NT2/D1 (cell line): ENCODE measurements at regions not wholly inside any gene's neighbourhood (a gene's known extent, or its start where the extent isn't known, plus 50 kb on each side); places are given as distances from the start of the nearest gene placed in this dataset.

Experiments used
- SUZ12 ChIP-seq: IDR thresholded peaks from 2 replicates; pipeline ENCODE4 v1.6.1; 2011; ENCODE audit not compliant: insufficient read length, insufficient read depth; ENCODE audit errors: extremely low read depth
- ZNF274 ChIP-seq: IDR thresholded peaks from 2 replicates; pipeline ENCODE4 v1.6.1; 2011; ENCODE audit warnings: mild to moderate bottlenecking, low read depth, low read length

DNA sequence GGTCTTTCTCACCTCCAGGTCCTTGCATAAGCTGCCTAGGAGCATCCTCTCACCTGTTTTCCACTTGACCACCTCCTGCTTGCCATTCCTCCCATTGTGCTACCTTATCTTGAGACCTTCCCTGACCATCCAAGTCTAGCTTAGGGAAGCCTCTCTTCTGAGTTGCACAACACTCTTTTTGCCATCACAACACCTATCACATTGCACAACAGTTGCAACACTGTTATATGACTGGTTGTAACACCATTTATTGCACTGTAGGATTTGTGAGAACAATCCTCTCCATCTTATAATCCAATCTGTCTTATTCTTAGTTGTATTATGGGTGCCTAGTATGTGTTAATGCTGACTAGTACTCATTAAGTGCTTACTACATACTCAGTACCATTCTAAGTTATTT is 488.7 kb downstream of the OMA1 start:
- no peak for TF ChIP-seq ZNF274
- TF ChIP-seq SUZ12, result no peak
